GM23338 (cell line): ENCODE measurements at regions not wholly inside any gene's neighbourhood (a gene's known extent, or its start where the extent isn't known, plus 50 kb on each side); places are given as distances from the start of the nearest gene placed in this dataset.
"Not testable (repeated sequence)": the region's sequence is repeated elsewhere in the genome, so short reads cannot be mapped to it uniquely, and the experiment has no call there.

Experiments used
- ATAC-seq: fragments of 200-7000 bp; cut with Tn5 transposase; 3 replicates; pipeline ENCODE4 v1.9.1; 2020
- DNase-seq: peaks from one replicate; pipeline ENCODE4 v3.0.0-alpha.2; 2015; ENCODE audit warnings: low spot score
- H2AFZ ChIP-seq: fragments of 200-600 bp; sonication (generic); 2 replicates; pipeline ENCODE4 v1.8.0; 2016; ENCODE audit warnings: antibody characterized with exemption, mild to moderate bottlenecking, moderate library complexity
- H3F3A ChIP-seq: fragments of 200-600 bp; sonication (generic); replicated peaks from 2 replicates; pipeline ENCODE4 v1.8.0; 2017; ENCODE audit warnings: antibody characterized with exemption, mixed run types, low read depth
- H3K27ac ChIP-seq: fragments of 200-600 bp; sonication (generic); 2 replicates; pipeline ENCODE4 v1.6.1; 2016; ENCODE audit warnings: low read depth
- H3K27me3 ChIP-seq: fragments of 200-600 bp; sonication (generic); 2 replicates; pipeline ENCODE4 v1.8.0; 2016; ENCODE audit warnings: mild to moderate bottlenecking, mixed run types, moderate library complexity; ENCODE audit not compliant: insufficient read depth
- H3K36me3 ChIP-seq: fragments of 200-600 bp; sonication (generic); 2 replicates; pipeline ENCODE4 v1.8.0; 2016; ENCODE audit warnings: mild to moderate bottlenecking; ENCODE audit not compliant: insufficient read depth
- H3K4me1 ChIP-seq: fragments of 200-600 bp; sonication (generic); 2 replicates; pipeline ENCODE4 v1.8.0; 2016; ENCODE audit warnings: mild to moderate bottlenecking, moderate library complexity; ENCODE audit not compliant: insufficient read depth
- H3K4me2 ChIP-seq: fragments of 200-600 bp; sonication (generic); 2 replicates; pipeline ENCODE4 v1.7.1; 2017; ENCODE audit warnings: mixed run types
- H3K4me3 ChIP-seq: fragments of 200-600 bp; sonication (generic); 2 replicates; pipeline ENCODE4 v1.6.1; 2016; ENCODE audit warnings: mixed run types
- H3K79me2 ChIP-seq: fragments of 200-600 bp; sonication (generic); replicated peaks from 2 replicates; pipeline ENCODE4 v1.8.0; 2017; ENCODE audit warnings: mild to moderate bottlenecking; ENCODE audit not compliant: insufficient read depth
- H3K9me2 ChIP-seq: fragments of 200-600 bp; sonication (generic); 2 replicates; pipeline ENCODE4 v1.8.0; 2017; ENCODE audit not compliant: insufficient read depth
- H4K20me1 ChIP-seq: fragments of 200-600 bp; sonication (generic); replicated peaks from 2 replicates; pipeline ENCODE4 v1.8.0; 2017; ENCODE audit warnings: mild to moderate bottlenecking; ENCODE audit not compliant: insufficient read depth
- H3K27ac Mint-ChIP-seq: 2 replicates; pipeline ENCODE4 v1.8.0; 2020; ENCODE audit warnings: inconsistent platforms, mild to moderate bottlenecking, moderate library complexity, mixed read lengths
- H3K27me3 Mint-ChIP-seq: 3 replicates; pipeline ENCODE4 v1.8.0; 2022; ENCODE audit warnings: low read depth, mild to moderate bottlenecking, moderate library complexity, mixed read lengths, inconsistent platforms; ENCODE audit not compliant: insufficient read depth, poor library complexity
- H3K36me3 Mint-ChIP-seq: 3 replicates; pipeline ENCODE4 v1.8.0; 2021; ENCODE audit warnings: low read depth, mild to moderate bottlenecking, inconsistent platforms, moderate library complexity, mixed read lengths
- H3K4me1 Mint-ChIP-seq: 3 replicates; pipeline ENCODE4 v1.8.0; 2020; ENCODE audit warnings: mild to moderate bottlenecking, inconsistent platforms, mixed read lengths
- H3K4me3 Mint-ChIP-seq: 3 replicates; pipeline ENCODE4 v1.8.0; 2021; ENCODE audit warnings: moderate library complexity, mild to moderate bottlenecking, inconsistent platforms, mixed read lengths
- H3K9me3 Mint-ChIP-seq: 3 replicates; pipeline ENCODE4 v1.8.0; 2020; ENCODE audit warnings: moderate library complexity, mild to moderate bottlenecking, inconsistent platforms, mixed read lengths
- CTCF ChIP-seq, 2 experiments: fragments of 200-600 bp in 1 of 2; sonication (generic) in 1 of 2; conservative IDR thresholded peaks; 2 replicates each; pipeline versions ENCODE4 v1.5.1 to v1.6.1; 2016 to 2017; ENCODE audit warnings: antibody characterized with exemption in 2 of 2, low read depth in 2 of 2, mild to moderate bottlenecking in 2 of 2, moderate library complexity in 1 of 2
- ETS1 ChIP-seq: IDR thresholded peaks from 2 replicates; pipeline ENCODE4 v1.6.1; 2016; ENCODE audit warnings: antibody characterized with exemption
- EZH2 ChIP-seq: fragments of 200-600 bp; sonication (generic); IDR thresholded peaks from one replicate; pipeline ENCODE4 v1.8.0; 2017; ENCODE audit warnings: antibody characterized with exemption, mild to moderate bottlenecking, low read depth; ENCODE audit not compliant: unreplicated experiment
- EZH2phosphoT487 ChIP-seq: fragments of 200-600 bp; sonication (generic); IDR thresholded peaks from one replicate; pipeline ENCODE4 v1.8.1; 2018; ENCODE audit warnings: antibody characterized with exemption; ENCODE audit not compliant: unreplicated experiment
- JUNB ChIP-seq: IDR thresholded peaks from one replicate; pipeline ENCODE4 v1.6.1; 2016; ENCODE audit warnings: antibody characterized with exemption; ENCODE audit not compliant: unreplicated experiment
- NANOG ChIP-seq: IDR thresholded peaks from 2 replicates; pipeline ENCODE4 v1.6.1; 2016; ENCODE audit warnings: antibody characterized with exemption, borderline replicate concordance
- REST ChIP-seq: IDR thresholded peaks from one replicate; pipeline ENCODE4 v1.6.1; 2018; ENCODE audit warnings: antibody characterized with exemption; ENCODE audit not compliant: unreplicated experiment
- STAT1 ChIP-seq: IDR thresholded peaks from one replicate; pipeline ENCODE4 v1.6.1; 2016; ENCODE audit warnings: antibody characterized with exemption; ENCODE audit not compliant: unreplicated experiment
- ZNF114 ChIP-seq: fragments of 250-450 bp; sonication (Bioruptor Pico); IDR thresholded peaks from 2 replicates; pipeline ENCODE4 v1.5.0; 2020; ENCODE audit warnings: mild to moderate bottlenecking, moderate library complexity
- ZNF331 ChIP-seq: fragments of 250-450 bp; sonication (Bioruptor Pico); IDR thresholded peaks from 2 replicates; pipeline ENCODE4 v1.5.0; 2020; ENCODE audit warnings: low read depth, mild to moderate bottlenecking, moderate library complexity
- ZNF462 ChIP-seq: fragments of 250-450 bp; sonication (Bioruptor Pico); IDR thresholded peaks from 2 replicates; pipeline ENCODE4 v1.5.0; 2020; ENCODE audit warnings: mild to moderate bottlenecking, moderate library complexity

- H3K4me3 Mint-ChIP-seq, H3K36me3 ChIP-seq, H3K4me2 ChIP-seq, H3K27ac Mint-ChIP-seq, ATAC-seq, H3K4me1 Mint-ChIP-seq, H3K9me2 ChIP-seq, DNase-seq, H3K27me3 Mint-ChIP-seq, H3K79me2 ChIP-seq, H3F3A ChIP-seq, H3K4me1 ChIP-seq, H2AFZ ChIP-seq, H3K27me3 ChIP-seq, H4K20me1 ChIP-seq, H3K9me3 Mint-ChIP-seq, H3K27ac ChIP-seq, H3K36me3 Mint-ChIP-seq, H3K4me3 ChIP-seq: not testable (repeated sequence)
Observed at GRCh38 chr12:71311611-71312010, 128.0 kb upstream of the LGR5 start.

- Histone ChIP-seq H3K4me3 (no peak overlapping the region), H3K27ac (no peak overlapping the region), H3F3A (no peaks in the 10 kb centered on the region), H3K27me3 (no peaks in the 10 kb centered on the region), H4K20me1 (no peaks in the 10 kb centered on the region), H2AFZ (no peak overlapping the region), H3K79me2 (no peaks in the 10 kb centered on the region), H3K36me3 (no peaks in the 10 kb centered on the region), H3K4me2 (no peak overlapping the region), H3K9me2 (no peaks in the 10 kb centered on the region), H3K4me1 (no peaks in the 10 kb centered on the region)
- H3K27me3 Mint-ChIP-seq, result no peaks in the 10 kb centered on the region
- H3K27ac Mint-ChIP-seq, result no peak overlapping the region
- H3K4me3 Mint-ChIP-seq, result no peak overlapping the region
- H3K9me3 Mint-ChIP-seq, result no peaks in the 10 kb centered on the region
- ATAC-seq, result no peak
- no peaks in the 10 kb centered on the region for H3K36me3 Mint-ChIP-seq
- DNase-seq, result no peak
- no peaks in the 10 kb centered on the region for H3K4me1 Mint-ChIP-seq
- no peak for TF ChIP-seq NANOG
- no peak for TF ChIP-seq ETS1
- TF ChIP-seq ZNF462 (CRISPR knock-in tag), result no peak
- no peak for TF ChIP-seq ZNF331
- TF ChIP-seq EZH2phosphoT487, result no peak
- no peak for TF ChIP-seq ZNF114 (CRISPR knock-in tag)
- no peak for TF ChIP-seq EZH2
- TF ChIP-seq REST, result no peak
- no peak for TF ChIP-seq STAT1
- TF ChIP-seq JUNB, result no peak
- TF ChIP-seq CTCF (conservative IDR thresholded peaks at IDR 0.05; ENCODE audit: low read depth in 2 of 2), result no peak
Observed at GRCh38 chr12:71306808-71307207, 132.8 kb upstream of the LGR5 start.
